ENCODE measurements at regions not wholly inside any gene's neighbourhood (a gene's known extent, or its start where the extent isn't known, plus 50 kb on each side); places are given as distances from the start of the nearest gene placed in this dataset.

DNA sequence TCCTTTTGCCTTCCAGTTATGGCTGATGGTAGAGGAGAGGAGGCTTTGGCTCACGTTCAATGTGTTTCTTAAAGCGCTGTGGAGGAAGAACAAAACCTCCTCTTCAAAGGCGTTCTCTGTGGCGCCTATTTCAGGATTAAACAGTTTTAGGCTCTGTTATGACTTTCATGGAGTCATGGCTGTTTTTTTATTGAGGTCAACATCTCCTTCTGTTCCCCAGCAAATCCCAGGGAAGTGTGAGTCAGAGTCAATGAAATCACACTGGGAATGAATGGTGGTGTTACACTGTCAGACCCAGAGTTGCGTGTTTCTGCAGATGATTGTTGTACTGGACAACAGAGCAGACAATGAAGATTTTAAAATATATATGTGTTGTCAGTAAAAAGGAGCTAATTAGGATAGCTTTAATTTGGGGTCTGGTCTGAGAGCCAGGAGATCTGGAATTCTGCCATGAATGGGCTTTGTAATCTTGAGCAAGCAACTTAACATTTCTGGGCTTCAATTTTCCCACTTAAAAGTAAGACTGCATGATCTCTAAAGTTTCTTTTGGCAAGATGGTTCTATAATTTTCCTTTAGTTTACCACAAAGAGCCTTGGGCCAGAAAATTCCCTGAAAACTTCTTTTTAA is 240.7 kb downstream of the CSNK1G3 start:
- no peaks in the 10 kb centered on the region for H3K36me3 Mint-ChIP-seq (ENCODE audit: low read depth)
- ChIA-PET CTCF (no interaction called here), POLR2A (no interaction called here)
- TF ChIP-seq, protein P1, sequence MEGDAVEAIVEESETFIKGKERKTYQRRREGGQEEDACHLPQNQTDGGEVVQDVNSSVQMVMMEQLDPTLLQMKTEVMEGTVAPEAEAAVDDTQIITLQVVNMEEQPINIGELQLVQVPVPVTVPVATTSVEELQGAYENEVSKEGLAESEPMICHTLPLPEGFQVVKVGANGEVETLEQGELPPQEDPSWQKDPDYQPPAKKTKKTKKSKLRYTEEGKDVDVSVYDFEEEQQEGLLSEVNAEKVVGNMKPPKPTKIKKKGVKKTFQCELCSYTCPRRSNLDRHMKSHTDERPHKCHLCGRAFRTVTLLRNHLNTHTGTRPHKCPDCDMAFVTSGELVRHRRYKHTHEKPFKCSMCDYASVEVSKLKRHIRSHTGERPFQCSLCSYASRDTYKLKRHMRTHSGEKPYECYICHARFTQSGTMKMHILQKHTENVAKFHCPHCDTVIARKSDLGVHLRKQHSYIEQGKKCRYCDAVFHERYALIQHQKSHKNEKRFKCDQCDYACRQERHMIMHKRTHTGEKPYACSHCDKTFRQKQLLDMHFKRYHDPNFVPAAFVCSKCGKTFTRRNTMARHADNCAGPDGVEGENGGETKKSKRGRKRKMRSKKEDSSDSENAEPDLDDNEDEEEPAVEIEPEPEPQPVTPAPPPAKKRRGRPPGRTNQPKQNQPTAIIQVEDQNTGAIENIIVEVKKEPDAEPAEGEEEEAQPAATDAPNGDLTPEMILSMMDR (IDR thresholded peaks at IDR 0.05), result no peak
- H3K27ac Mint-ChIP-seq, result no peak overlapping the region
- no peak for ATAC-seq
- H3K9me3 Mint-ChIP-seq, result no peaks in the 10 kb centered on the region
- no peak overlapping the region for H3K4me3 Mint-ChIP-seq
- intact Hi-C loops (cut with micrococcal nuclease), result no loop called here
- DNase-seq, result no peak
- H3K27me3 Mint-ChIP-seq, result no peaks in the 10 kb centered on the region
- H3K4me1 Mint-ChIP-seq (ENCODE audit: low read depth), result no peaks in the 10 kb centered on the region

GRCh38 chr5:123751670-123752069 is 239.7 kb downstream of the CSNK1G3 start:
- Mint-ChIP-seq H3K4me1 (ENCODE audit: low read depth) (no peaks in the 10 kb centered on the region), H3K27me3 (no peaks in the 10 kb centered on the region), H3K27ac (no peak overlapping the region), H3K36me3 (ENCODE audit: low read depth) (no peaks in the 10 kb centered on the region), H3K9me3 (no peaks in the 10 kb centered on the region), H3K4me3 (no peak overlapping the region)
- ChIA-PET POLR2A (no interaction called here), CTCF (no interaction called here)
- TF ChIP-seq, protein P1 (IDR thresholded peaks at IDR 0.05), result no peak
- ATAC-seq, result no peak
- intact Hi-C loops (cut with micrococcal nuclease), result no loop called here
- DNase-seq, result no peak

DNA sequence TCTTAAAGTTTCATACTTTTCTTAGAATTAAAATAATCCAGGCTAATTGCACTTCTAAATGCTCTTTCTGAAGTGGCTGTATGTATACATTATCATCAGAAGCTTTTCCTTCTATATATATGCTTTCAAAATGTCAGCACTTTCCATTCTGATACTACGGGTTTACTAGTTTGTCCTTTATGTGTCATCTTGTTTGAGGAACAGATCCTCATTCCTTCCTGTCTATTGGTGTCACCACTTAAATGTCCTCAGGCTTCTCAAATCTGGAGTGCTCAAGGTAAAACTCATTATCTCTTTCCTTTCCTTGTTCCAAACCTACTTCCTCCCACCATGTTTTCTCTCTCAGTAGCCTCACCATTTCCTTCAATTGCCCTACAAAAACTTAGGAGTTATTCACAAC is 236.3 kb downstream of the CSNK1G3 start:
- Mint-ChIP-seq H3K9me3 (no peaks in the 10 kb centered on the region), H3K36me3 (ENCODE audit: low read depth) (no peaks in the 10 kb centered on the region), H3K4me3 (no peak overlapping the region), H3K4me1 (ENCODE audit: low read depth) (no peaks in the 10 kb centered on the region), H3K27ac (no peak overlapping the region), H3K27me3 (no peaks in the 10 kb centered on the region)
- intact Hi-C loops (cut with micrococcal nuclease), result no loop called here
- no peak for ATAC-seq
- no peak for DNase-seq
- ChIA-PET POLR2A (no interaction called here), CTCF (no interaction called here)
- TF ChIP-seq, protein P1 (IDR thresholded peaks at IDR 0.05), result no peak

DNA sequence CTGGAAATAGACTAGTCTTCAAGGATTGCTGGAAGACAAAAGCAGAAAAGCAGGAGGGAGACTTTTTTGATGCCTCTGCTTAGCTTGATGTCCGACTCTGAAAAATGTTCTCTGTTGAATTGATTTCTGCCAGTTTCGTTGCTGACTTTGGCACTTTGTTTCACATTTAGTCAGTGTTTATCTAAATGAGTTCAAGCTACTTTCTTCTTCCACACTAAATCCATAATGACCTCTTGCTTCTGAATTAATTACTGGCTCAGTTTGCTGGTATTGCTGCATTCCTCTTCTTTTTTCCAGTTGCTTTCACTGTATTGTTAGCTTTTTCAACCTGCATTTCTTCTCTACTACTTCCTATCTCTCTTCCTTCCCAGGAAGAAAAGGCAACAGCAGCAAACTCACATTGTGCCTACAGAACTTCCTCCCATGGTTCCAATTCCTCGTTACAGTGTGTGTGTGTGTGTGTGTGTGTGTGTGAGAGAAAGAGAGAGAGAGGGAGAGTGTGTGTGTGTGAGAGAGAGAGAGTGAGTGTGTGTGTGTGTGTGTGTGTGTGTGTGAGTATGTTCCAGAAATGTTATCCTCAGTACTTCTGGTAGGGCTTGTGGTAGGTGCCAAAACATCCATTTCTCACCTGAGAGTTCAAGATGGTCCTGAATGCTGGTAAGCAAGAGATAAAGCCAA is 234.8 kb downstream of the CSNK1G3 start:
- ChIA-PET CTCF (no interaction called here), POLR2A (no interaction called here)
- no peaks in the 10 kb centered on the region for H3K9me3 Mint-ChIP-seq
- no peaks in the 10 kb centered on the region for H3K36me3 Mint-ChIP-seq (ENCODE audit: low read depth)
- DNase-seq (no peak), ATAC-seq (no peak)
- H3K4me1 Mint-ChIP-seq (ENCODE audit: low read depth), result no peaks in the 10 kb centered on the region
- TF ChIP-seq, protein P1 (IDR thresholded peaks at IDR 0.05), result no peak
- no peak overlapping the region for H3K4me3 Mint-ChIP-seq
- intact Hi-C loops (cut with micrococcal nuclease), result no loop called here
- H3K27me3 Mint-ChIP-seq, result no peaks in the 10 kb centered on the region
- H3K27ac Mint-ChIP-seq, result no peak overlapping the region

DNA sequence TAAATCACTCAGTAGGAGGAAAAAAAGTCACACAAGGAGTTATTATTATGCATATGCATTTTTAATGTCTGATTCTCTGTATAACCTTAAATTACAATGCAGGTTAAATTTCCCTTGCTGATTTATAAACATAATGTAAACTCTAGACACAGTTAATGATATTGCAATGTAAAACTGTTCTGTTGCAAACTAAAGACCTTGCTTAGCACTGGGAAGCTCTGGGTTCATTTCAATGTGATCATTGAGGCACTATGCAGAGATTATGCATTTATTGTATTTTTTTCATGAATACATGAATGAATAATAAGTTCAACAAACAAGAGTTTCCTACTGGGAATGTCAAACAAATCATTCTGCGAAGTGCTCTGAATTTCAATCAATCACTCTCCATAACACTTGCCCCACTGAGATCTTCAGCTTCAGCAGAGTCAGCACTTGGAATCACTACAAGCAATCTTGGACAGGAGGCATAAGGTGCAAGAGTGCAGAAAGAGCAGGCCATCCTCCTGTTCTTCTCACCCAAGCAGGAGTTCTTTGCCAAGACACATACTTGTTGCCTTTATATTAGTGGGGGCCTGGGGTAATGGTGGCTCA is 232.1 kb downstream of the CSNK1G3 start:
- Mint-ChIP-seq H3K4me3 (no peak overlapping the region), H3K36me3 (ENCODE audit: low read depth) (no peaks in the 10 kb centered on the region), H3K4me1 (ENCODE audit: low read depth) (no peaks in the 10 kb centered on the region), H3K9me3 (no peaks in the 10 kb centered on the region), H3K27me3 (no peaks in the 10 kb centered on the region), H3K27ac (no peak overlapping the region)
- no peak for ATAC-seq
- CTCF ChIA-PET, result no interaction called here
- intact Hi-C loops (cut with micrococcal nuclease), result no loop called here
- DNase-seq, result no peak
- TF ChIP-seq, protein P1 (IDR thresholded peaks at IDR 0.05), result no peak
- POLR2A ChIA-PET, result no interaction called here
